ENCODE measurements at regions not wholly inside any gene's neighbourhood (a gene's known extent, or its start where the extent isn't known, plus 50 kb on each side); places are given as distances from the start of the nearest gene placed in this dataset.

- in situ Hi-C loops (cut with HindIII; ENCODE audit: low sequenced_read_pairs): no loop called here
- no peak overlapping the region for H3K4me3 ChIP-seq (ENCODE audit: low read depth, low read length)
- no peak for TF ChIP-seq CTCF (IDR thresholded peaks at IDR 0.05; ENCODE audit: low read depth, low read length)
- DNase-seq (ENCODE audit: low read depth, low spot score): no peak
Observed at GRCh38 chr11:92902417-92902816, 67.0 kb upstream of the MTNR1B start.

DNA sequence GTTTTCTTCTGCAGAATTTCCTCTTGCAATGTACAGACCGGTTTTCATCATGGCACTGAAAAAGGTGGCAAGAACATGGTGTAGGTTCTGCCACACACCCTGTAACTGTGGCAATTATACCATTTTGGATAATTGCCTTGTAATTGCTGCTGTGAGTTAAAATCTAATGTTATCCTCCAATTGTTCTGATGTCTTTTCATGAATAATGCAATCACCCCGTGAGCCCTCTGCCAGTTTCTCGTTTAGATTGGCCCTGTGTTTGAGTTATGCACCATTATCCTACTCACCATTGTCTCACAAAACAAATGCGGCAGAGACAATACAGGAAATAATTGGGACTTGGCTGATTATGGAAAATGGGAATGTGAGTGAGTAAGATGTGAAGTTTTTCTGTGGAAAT lies 61.8 kb upstream of the MTNR1B start:
- TF ChIP-seq CTCF (IDR thresholded peaks at IDR 0.05; ENCODE audit: low read depth, low read length): no peak

GRCh38 chr11:92909214-92909613 lies 60.2 kb upstream of the MTNR1B start:
- TF ChIP-seq CTCF (IDR thresholded peaks at IDR 0.05; ENCODE audit: low read depth, low read length): no peak
- no peak for DNase-seq (ENCODE audit: low read depth, low spot score)
- in situ Hi-C loops (cut with HindIII; ENCODE audit: low sequenced_read_pairs): no loop called here
- H3K4me3 ChIP-seq (ENCODE audit: low read depth, low read length): no peak overlapping the region

More for the DNA sequence above, 61.8 kb upstream of the MTNR1B start:
- no peak for DNase-seq (ENCODE audit: low read depth, low spot score)
- in situ Hi-C loops (cut with HindIII; ENCODE audit: low sequenced_read_pairs): no loop called here
- no peak overlapping the region for H3K4me3 ChIP-seq (ENCODE audit: low read depth, low read length)

- in situ Hi-C loops (cut with HindIII; ENCODE audit: low sequenced_read_pairs): no loop called here
- DNase-seq (ENCODE audit: low read depth, low spot score): no peak
- no peak for TF ChIP-seq CTCF (IDR thresholded peaks at IDR 0.05; ENCODE audit: low read depth, low read length)
- H3K4me3 ChIP-seq (ENCODE audit: low read depth, low read length): no peak overlapping the region
Observed at GRCh38 chr11:92911478-92911877, 58.0 kb upstream of the MTNR1B start.

GRCh38 chr11:92915551-92915950 lies 53.9 kb upstream of the MTNR1B start:
- DNase-seq (ENCODE audit: low read depth, low spot score): no peak
- in situ Hi-C loops (cut with HindIII; ENCODE audit: low sequenced_read_pairs): no loop called here
- no peak for TF ChIP-seq CTCF (IDR thresholded peaks at IDR 0.05; ENCODE audit: low read depth, low read length)
- H3K4me3 ChIP-seq (ENCODE audit: low read depth, low read length): no peak overlapping the region

DNA sequence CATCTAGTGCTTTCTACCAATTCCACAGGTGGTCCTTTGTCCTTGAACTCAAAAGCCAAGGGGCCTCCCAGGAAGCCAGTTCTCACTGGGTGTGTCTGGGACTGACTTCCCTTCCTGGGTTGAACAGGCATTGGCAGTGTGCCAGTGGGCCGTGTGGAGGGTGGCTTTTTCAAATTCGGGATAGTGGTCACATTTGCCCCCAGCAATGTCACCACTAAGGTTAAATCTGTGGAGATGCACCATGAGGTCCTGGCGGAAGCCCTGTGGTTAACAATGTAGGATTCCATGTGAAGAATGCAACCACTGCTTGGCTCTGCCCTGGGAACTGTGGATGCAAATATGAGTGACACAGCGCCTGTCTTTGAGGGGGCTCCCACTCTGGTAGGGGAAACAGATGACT lies 53.2 kb upstream of the MTNR1B start:
- in situ Hi-C loops (cut with HindIII; ENCODE audit: low sequenced_read_pairs): no loop called here
- no peak for TF ChIP-seq CTCF (IDR thresholded peaks at IDR 0.05; ENCODE audit: low read depth, low read length)
- DNase-seq (ENCODE audit: low read depth, low spot score): no peak
- H3K4me3 ChIP-seq (ENCODE audit: low read depth, low read length): no peak overlapping the region

DNA sequence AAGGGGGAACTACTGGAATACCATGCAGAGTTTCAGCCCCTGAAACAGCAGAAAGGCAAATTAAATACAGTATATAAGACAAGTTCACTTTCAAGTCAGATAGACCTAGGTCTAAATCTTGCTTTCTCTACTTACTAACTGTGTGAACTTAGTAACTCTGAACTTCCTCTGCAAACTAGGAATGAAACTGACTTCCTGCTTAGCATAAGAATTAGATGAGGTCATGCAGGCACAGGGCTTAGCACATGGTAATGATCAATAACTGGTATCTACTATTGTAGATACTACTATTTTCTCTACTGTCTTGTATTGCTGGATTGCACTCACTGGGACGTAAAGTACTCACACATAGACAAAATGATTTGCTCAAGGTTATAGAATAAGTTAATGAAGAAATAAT lies 51.5 kb upstream of the MTNR1B start:
- no peak overlapping the region for H3K4me3 ChIP-seq (ENCODE audit: low read depth, low read length)
- TF ChIP-seq CTCF (IDR thresholded peaks at IDR 0.05; ENCODE audit: low read depth, low read length): no peak
- DNase-seq (ENCODE audit: low read depth, low spot score): no peak
- in situ Hi-C loops (cut with HindIII; ENCODE audit: low sequenced_read_pairs): no loop called here

Measured in astrocyte of the spinal cord (primary cell).